KMS-11 (cell line): ENCODE measurements at regions not wholly inside any gene's neighbourhood (a gene's known extent, or its start where the extent isn't known, plus 50 kb on each side); places are given as distances from the start of the nearest gene placed in this dataset.
"Not testable (repeated sequence)": the region's sequence is repeated elsewhere in the genome, so short reads cannot be mapped to it uniquely, and the experiment has no call there.

Source experiments
- H2AFZ ChIP-seq: fragments of 200-600 bp; sonication (generic); 2 replicates; pipeline ENCODE4 v1.6.1; 2016; ENCODE audit warnings: antibody characterized with exemption, mixed run types, low read depth
- H3K27ac ChIP-seq: fragments of 200-600 bp; sonication (generic); 2 replicates; pipeline ENCODE4 v1.6.1; 2016; ENCODE audit warnings: mild to moderate bottlenecking, mixed run types
- H3K27me3 ChIP-seq: fragments of 200-600 bp; sonication (generic); 2 replicates; pipeline ENCODE4 v1.6.1; 2017; ENCODE audit warnings: mild to moderate bottlenecking, low read depth, mixed run types, moderate library complexity; ENCODE audit not compliant: insufficient read depth
- H3K36me3 ChIP-seq: fragments of 200-600 bp; sonication (generic); 2 replicates; pipeline ENCODE4 v1.6.1; 2017; ENCODE audit warnings: mild to moderate bottlenecking, mixed run types; ENCODE audit not compliant: insufficient read depth
- H3K4me1 ChIP-seq: fragments of 200-600 bp; sonication (generic); 2 replicates; pipeline ENCODE4 v1.6.1; 2016; ENCODE audit warnings: mild to moderate bottlenecking, low read depth, mixed run types; ENCODE audit not compliant: poor library complexity, severe bottlenecking
- H3K4me2 ChIP-seq: fragments of 200-600 bp; sonication (generic); 2 replicates; pipeline ENCODE4 v1.7.0; 2016; ENCODE audit warnings: mild to moderate bottlenecking, mixed run types
- H3K4me3 ChIP-seq: fragments of 200-600 bp; sonication (generic); IDR thresholded peaks from 2 replicates; pipeline ENCODE4 v1.6.1; 2017; ENCODE audit warnings: low read depth, low read length, mixed read lengths; ENCODE audit not compliant: insufficient read depth
- H3K79me2 ChIP-seq: fragments of 200-600 bp; sonication (generic); 2 replicates; pipeline ENCODE4 v1.6.1; 2016; ENCODE audit warnings: low read depth, mixed run types; ENCODE audit not compliant: insufficient read depth
- H3K9ac ChIP-seq: fragments of 200-600 bp; sonication (generic); 2 replicates; pipeline ENCODE4 v1.6.1; 2016; ENCODE audit warnings: mild to moderate bottlenecking, mixed run types
- H4K20me1 ChIP-seq: fragments of 200-600 bp; sonication (generic); 2 replicates; pipeline ENCODE4 v1.6.1; 2016; ENCODE audit warnings: mild to moderate bottlenecking, mixed run types; ENCODE audit not compliant: insufficient read depth
- TF ChIP-seq, protein P1 (sequence below): fragments of 200-600 bp; sonication (generic); conservative IDR thresholded peaks from 2 replicates; pipeline ENCODE4 v1.6.1; 2017; ENCODE audit warnings: low read depth, mild to moderate bottlenecking, antibody characterized with exemption, low read length, moderate library complexity, mixed read lengths

DNA sequence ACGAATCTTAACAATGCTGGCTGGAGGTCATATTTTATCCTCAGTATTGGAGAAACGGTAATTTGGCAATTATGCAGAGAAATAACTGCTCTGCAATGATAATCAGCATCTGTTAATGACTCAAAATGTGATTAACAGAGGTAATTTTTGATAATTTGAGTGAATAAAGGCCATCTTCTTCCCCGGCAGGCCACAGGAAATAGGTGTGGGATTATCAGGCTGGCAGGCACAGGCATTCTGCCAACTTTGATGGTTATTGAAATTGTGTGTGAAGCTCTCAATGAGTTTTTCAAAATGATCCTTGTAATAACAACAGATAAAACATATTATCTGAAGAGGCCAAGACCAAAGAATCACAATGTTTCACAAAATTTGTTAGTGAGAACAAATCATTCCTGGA is 309.0 kb downstream of the PTGER3 start:
- H2AFZ ChIP-seq: no peak overlapping the region
- H3K79me2 ChIP-seq: no peaks in the 10 kb centered on the region
- no peaks in the 10 kb centered on the region for H4K20me1 ChIP-seq
- no peak overlapping the region for H3K27ac ChIP-seq
- no peak overlapping the region for H3K4me3 ChIP-seq
- TF ChIP-seq, protein P1, sequence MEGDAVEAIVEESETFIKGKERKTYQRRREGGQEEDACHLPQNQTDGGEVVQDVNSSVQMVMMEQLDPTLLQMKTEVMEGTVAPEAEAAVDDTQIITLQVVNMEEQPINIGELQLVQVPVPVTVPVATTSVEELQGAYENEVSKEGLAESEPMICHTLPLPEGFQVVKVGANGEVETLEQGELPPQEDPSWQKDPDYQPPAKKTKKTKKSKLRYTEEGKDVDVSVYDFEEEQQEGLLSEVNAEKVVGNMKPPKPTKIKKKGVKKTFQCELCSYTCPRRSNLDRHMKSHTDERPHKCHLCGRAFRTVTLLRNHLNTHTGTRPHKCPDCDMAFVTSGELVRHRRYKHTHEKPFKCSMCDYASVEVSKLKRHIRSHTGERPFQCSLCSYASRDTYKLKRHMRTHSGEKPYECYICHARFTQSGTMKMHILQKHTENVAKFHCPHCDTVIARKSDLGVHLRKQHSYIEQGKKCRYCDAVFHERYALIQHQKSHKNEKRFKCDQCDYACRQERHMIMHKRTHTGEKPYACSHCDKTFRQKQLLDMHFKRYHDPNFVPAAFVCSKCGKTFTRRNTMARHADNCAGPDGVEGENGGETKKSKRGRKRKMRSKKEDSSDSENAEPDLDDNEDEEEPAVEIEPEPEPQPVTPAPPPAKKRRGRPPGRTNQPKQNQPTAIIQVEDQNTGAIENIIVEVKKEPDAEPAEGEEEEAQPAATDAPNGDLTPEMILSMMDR: no peak
- H3K9ac ChIP-seq: no peak overlapping the region
- H3K36me3 ChIP-seq: no peaks in the 10 kb centered on the region
- no peaks in the 10 kb centered on the region for H3K27me3 ChIP-seq
- no peak overlapping the region for H3K4me2 ChIP-seq
- H3K4me1 ChIP-seq: no peaks in the 10 kb centered on the region

- H3K36me3 ChIP-seq: no peaks in the 10 kb centered on the region
- no peak overlapping the region for H2AFZ ChIP-seq
- H3K9ac ChIP-seq: no peak overlapping the region
- no peaks in the 10 kb centered on the region for H3K79me2 ChIP-seq
- no peak overlapping the region for H3K27ac ChIP-seq
- no peaks in the 10 kb centered on the region for H3K27me3 ChIP-seq
- H3K4me3 ChIP-seq: no peak overlapping the region
- no peaks in the 10 kb centered on the region for H4K20me1 ChIP-seq
- no peak overlapping the region for H3K4me2 ChIP-seq
- H3K4me1 ChIP-seq: no peaks in the 10 kb centered on the region
- TF ChIP-seq, protein P1: 0 out of 2 replicates have a peak, but pooled peaks have one; percentile 32
Measured at GRCh38 chr1:70745199-70745598, 302.4 kb downstream of the PTGER3 start.

GRCh38 chr1:70746062-70746461 is 301.6 kb downstream of the PTGER3 start:
- H3K27ac ChIP-seq, H3K4me2 ChIP-seq, H2AFZ ChIP-seq, H3K9ac ChIP-seq, H3K4me1 ChIP-seq, H3K79me2 ChIP-seq, H3K27me3 ChIP-seq, H4K20me1 ChIP-seq, H3K36me3 ChIP-seq, H3K4me3 ChIP-seq: not testable (repeated sequence)

DNA sequence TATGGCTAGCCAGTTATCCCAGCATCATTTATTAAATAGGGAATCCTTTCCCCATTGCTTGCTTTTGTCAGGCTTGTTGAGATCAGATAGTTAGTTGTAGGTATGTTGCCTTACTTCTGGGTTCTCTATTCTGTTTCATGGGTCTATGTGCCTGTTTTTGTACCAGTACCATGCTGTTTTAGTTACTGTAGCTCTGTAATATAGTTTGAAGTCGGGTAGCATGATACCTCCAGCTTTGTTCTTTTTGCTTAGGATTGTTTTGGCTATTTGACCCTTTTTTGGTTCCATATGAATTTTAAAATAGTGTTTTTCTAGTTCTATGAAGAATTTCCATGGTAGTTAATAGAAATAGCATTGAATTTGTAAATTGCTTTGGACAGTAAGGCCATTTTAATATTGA is 300.5 kb downstream of the PTGER3 start:
- not testable (repeated sequence) for H3K27ac ChIP-seq, H3K4me1 ChIP-seq, H3K4me3 ChIP-seq, H3K36me3 ChIP-seq, H3K9ac ChIP-seq, H3K79me2 ChIP-seq, H3K4me2 ChIP-seq, H4K20me1 ChIP-seq, H3K27me3 ChIP-seq, H2AFZ ChIP-seq

GRCh38 chr1:70751676-70752287 is 295.8 kb downstream of the PTGER3 start:
- H3K4me2 ChIP-seq, H3K4me1 ChIP-seq, H3K9ac ChIP-seq, H3K4me3 ChIP-seq, H3K27ac ChIP-seq, H3K36me3 ChIP-seq, H3K27me3 ChIP-seq, H2AFZ ChIP-seq, H4K20me1 ChIP-seq, H3K79me2 ChIP-seq: not testable (repeated sequence)

DNA sequence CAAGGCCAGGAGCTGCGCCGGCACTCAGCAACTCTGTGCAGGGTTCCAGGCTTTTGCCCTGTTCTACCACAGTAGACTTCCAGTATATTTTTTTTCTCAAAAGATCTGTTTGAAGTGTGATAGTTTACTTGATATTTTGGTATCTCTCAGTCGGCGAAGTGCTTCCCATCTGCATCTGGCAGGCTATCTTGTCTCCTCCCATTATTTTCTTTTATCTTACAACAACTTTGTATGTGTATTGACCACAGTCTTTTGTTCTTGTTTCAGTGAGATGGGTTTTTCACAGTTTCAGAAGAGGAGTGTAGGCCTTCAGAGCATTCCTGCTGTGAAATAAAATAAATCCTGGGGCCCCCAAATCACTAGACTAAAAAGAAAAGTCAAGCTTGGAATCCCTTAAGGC is 292.9 kb downstream of the PTGER3 start:
- no peaks in the 10 kb centered on the region for H3K79me2 ChIP-seq
- H2AFZ ChIP-seq: no peak overlapping the region
- H3K4me3 ChIP-seq: no peak overlapping the region
- no peaks in the 10 kb centered on the region for H3K27me3 ChIP-seq
- H3K27ac ChIP-seq: no peak overlapping the region
- H3K4me1 ChIP-seq: no peaks in the 10 kb centered on the region
- no peak overlapping the region for H3K9ac ChIP-seq
- no peak overlapping the region for H3K4me2 ChIP-seq
- TF ChIP-seq, protein P1: no peak
- H3K36me3 ChIP-seq: no peaks in the 10 kb centered on the region
- no peaks in the 10 kb centered on the region for H4K20me1 ChIP-seq
